ENCODE measurements at regions not wholly inside any gene's neighbourhood (a gene's known extent, or its start where the extent isn't known, plus 50 kb on each side); places are given as distances from the start of the nearest gene placed in this dataset.

DNA sequence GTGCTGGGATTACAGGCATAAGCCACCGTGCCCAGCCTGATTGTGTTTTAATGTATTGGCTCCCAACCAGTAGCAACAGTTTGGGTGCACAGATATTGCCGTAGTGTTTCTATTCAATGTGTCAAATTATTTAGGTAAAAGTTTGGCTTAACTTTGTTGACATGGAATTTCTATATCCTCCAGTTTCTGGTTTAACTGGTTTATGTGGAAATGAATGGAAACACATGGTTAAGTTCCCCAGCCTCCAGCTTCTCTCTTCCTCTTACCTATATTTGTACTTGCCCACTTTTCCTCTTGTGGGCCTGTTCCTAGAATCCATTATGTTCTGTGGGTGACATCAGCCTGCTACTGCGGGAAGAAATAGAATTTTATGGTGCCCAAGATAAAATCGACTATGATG lies 53.9 kb upstream of the ESR1 start:
- H3K36me3 ChIP-seq = no peaks in the 10 kb centered on the region
- H3K27me3 ChIP-seq = no peaks in the 10 kb centered on the region
- TF ChIP-seq, protein P1, sequence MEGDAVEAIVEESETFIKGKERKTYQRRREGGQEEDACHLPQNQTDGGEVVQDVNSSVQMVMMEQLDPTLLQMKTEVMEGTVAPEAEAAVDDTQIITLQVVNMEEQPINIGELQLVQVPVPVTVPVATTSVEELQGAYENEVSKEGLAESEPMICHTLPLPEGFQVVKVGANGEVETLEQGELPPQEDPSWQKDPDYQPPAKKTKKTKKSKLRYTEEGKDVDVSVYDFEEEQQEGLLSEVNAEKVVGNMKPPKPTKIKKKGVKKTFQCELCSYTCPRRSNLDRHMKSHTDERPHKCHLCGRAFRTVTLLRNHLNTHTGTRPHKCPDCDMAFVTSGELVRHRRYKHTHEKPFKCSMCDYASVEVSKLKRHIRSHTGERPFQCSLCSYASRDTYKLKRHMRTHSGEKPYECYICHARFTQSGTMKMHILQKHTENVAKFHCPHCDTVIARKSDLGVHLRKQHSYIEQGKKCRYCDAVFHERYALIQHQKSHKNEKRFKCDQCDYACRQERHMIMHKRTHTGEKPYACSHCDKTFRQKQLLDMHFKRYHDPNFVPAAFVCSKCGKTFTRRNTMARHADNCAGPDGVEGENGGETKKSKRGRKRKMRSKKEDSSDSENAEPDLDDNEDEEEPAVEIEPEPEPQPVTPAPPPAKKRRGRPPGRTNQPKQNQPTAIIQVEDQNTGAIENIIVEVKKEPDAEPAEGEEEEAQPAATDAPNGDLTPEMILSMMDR (IDR thresholded peaks at IDR 0.05) = no peak

GRCh38 chr6:151757506-151757955 lies 50.0 kb upstream of the ESR1 start:
- Histone ChIP-seq H3K27ac (peak overlapping the region in 1 of 2 donors; percentile 3), H3K9me3 (no peaks in the 10 kb centered on the region), H3K4me3 (no peak overlapping the region), H3K27me3 (no peaks in the 10 kb centered on the region), H3K36me3 (no peaks in the 10 kb centered on the region), H3K4me1 (no peaks in the 10 kb centered on the region)
- no peak for DNase-seq (ENCODE audit: low spot score)
- TF ChIP-seq, protein P1 (IDR thresholded peaks at IDR 0.05) = no peak

More for the DNA sequence above, 53.9 kb upstream of the ESR1 start:
- no peak overlapping the region for H3K4me3 ChIP-seq
- H3K9me3 ChIP-seq = no peaks in the 10 kb centered on the region
- no peak overlapping the region for H3K27ac ChIP-seq
- no peak for DNase-seq (ENCODE audit: low spot score)
- no peaks in the 10 kb centered on the region for H3K4me1 ChIP-seq
